ENCODE measurements at regions not wholly inside any gene's neighbourhood (a gene's known extent, or its start where the extent isn't known, plus 50 kb on each side); places are given as distances from the start of the nearest gene placed in this dataset.

DNA sequence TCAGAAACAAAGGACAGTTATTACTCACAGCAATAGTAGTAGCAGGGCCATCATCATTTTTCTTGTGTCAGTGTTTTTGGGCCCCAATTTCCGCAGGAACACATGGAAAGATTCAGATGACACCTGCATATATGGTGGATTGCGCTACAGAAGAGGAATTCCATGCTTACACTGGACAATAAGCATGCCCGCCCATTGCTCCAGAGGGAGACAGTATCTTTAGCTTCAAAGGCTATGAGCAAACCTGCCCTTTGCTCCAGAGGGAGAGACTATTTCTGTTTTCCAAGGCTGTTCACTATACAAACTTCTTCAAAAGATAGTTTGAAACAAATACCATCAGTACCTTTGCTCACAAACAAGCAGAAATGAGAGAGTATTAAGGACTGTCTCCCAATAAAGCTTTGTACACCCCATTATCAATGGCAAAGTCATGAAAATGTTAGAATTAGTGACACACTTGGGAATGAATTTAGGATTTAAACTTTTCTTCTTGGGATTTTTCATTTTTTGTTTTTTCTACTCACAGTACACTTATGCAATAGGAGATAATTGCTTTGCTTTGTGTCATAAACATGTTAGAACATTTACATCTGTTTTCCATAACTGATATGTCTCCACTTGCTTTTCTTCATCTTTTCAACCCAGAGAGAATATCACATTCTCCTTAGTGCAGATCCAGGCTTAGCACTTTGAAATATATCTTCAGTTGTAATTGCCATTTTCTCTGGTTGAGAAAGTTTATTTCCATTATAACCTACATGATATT lies 564.5 kb upstream of the ZNF717 start:
- no peak for DNase-seq

DNA sequence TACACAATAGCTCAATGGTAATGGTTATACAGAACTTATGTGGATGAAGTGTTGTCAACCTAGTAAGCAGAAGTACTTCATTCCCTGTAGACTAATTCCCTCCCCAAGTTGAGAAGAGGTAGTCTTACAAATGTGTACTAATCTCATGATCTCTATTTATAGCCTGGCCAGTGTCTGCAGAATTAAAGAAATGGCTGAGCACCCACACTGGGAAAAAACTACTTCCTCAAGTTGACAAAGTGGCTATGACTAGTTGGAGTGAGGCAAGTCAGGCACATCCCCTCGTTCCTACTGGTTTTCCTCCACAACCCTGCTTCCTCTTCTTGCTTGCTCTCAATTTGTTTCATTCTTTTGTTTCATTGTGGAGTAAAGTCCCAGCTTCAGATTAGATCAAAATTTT lies 566.7 kb upstream of the ZNF717 start:
- peak; percentile 11 to 62 for DNase-seq

DNA sequence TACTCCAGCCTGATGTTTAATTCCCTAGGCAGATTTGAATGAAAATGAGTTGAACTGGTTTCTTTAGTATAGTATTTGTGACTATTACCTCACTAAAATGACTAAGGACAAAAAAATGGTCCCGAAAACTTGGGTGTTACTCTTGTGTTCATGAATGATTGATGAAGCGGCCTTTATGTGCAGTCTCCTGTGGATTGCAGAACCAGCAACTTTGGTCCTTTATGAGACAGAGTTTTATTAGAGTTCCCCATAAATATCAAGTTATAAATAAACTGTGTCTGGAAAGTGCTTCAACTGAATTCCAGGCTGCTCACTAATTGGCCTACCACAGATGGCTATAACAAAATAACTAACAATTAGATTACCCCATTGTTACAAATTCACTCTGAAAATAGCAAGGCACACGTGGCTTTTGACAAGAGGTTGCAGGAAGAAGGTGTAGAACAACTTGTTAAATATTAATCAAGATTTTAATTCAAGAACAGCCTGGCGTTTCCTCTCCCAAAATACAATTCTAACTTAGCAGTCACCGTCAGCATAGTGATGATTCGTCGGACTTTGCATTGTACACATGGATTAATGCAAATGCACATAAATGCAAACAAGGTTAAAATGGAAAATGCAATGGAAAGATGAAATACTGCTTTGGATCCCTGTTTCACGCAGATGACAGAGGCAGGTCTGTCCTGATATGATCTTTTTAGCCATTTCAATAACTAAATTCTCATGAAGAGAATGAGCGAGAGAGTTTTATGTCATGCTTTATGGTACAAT lies 567.3 kb upstream of the ZNF717 start:
- no peak for DNase-seq

DNA sequence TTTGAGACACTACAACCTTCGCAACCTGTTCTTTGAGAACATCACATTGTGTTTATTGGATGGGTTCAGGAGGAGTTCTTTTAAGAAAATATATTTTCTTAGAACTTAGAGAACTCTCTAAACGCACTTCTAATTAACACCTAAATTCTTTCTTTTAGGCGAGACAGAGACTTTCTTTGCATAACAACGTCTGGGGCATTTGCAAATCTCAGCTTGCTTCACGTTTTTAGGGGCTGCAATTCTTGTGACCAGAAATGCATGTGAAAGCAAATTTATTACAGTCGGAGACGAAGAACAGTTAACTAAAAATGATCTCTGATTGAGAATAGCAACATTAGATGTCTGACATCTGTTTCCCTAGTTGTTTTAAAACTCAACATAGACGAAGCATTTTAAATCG lies 568.3 kb upstream of the ZNF717 start:
- DNase-seq, result no peak

DNA sequence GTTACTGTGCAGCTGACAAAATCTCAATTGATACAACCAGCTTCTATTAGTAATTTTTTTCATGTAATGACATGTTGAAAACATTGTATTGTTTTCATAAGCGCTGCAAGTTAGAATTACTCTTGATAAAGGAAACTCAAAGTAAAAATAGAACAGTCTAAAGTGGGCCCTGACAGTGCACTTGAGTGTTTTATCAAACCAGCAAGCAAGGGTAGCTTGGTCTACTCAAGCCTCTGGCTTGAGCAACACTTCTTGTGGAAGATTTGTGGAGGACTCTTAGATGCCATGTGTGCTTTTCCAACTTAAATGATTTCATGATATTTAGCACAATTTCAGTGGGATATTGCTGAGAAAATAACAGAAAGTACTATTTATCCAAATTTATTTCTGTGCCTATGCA lies 575.7 kb upstream of the ZNF717 start:
- no peak for DNase-seq

DNA sequence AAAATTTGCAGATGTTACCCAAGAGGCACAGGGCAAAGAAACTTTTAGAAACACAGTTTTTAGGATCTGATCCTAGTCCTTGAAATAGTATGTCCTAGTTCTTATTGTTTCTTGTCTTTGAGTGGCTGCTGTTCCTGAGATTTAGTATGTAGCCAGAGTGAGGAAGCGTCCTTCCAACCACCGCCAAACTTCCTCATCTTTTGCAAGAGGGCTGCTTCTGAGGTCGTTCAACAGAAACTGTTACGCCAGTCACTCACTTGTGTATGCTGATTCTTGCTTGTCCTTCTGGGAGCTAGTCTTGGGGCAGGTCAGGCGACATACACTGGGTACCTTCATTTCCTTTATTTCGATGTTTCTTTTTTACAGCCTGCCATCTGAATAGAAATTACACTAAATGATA lies 577.3 kb upstream of the ZNF717 start:
- DNase-seq, result no peak

DNA sequence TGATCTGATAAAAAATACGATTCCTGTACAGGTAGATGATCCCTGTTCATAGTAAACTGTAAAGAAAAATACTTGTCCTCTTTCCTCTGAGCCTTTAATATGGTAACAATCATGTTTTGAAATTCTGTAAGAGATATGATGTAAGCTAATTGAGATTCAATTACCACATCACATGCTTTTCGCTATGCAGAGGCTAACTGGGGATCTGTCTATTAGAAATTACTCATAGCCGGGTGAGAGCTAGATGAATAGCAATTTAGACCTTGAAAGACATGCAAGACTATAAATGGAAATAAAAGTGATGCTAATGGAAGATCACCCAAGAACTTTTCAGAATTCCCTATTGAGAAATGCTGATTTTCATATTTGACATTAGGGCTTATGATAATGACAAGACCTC lies 579.9 kb upstream of the ZNF717 start:
- no peak for DNase-seq

DNA sequence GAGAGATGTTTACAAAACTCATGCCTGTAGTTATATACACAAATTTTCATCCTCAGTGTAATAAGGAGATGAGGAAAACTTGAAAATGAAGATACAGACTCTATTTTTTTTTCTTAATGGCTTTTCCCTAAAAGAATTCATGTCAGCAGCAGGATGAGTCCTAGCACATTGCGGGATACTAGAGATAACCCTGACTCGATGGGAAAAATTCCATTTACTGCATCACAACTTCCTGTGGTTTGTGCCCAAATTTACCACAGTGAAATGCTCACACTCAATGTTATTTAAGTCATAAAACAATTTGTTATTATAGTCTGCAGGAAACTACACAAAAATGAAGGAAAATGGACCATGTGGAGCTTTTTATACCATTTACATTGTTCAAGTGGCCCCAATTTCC lies 581.9 kb upstream of the ZNF717 start:
- no peak for DNase-seq

DNA sequence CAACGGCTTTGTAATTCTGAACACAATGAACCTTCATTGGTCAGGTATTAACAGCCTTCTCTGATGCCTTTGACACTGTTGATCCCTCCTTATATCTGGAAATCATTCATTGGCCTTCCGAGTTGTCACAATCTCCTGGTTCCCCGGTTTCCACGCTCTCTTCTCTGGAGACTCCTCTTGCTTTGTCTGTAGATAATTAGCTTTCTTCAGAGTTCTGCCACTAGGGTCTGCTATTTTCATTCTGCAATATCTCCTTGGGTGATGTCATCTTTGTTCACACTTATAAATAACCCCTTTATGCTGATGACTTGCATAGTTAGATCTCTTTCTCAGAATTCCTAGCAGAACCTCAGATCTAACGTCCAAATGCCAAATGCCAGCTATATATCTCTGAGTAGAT lies 583.8 kb upstream of the ZNF717 start:
- no peak for DNase-seq

DNA sequence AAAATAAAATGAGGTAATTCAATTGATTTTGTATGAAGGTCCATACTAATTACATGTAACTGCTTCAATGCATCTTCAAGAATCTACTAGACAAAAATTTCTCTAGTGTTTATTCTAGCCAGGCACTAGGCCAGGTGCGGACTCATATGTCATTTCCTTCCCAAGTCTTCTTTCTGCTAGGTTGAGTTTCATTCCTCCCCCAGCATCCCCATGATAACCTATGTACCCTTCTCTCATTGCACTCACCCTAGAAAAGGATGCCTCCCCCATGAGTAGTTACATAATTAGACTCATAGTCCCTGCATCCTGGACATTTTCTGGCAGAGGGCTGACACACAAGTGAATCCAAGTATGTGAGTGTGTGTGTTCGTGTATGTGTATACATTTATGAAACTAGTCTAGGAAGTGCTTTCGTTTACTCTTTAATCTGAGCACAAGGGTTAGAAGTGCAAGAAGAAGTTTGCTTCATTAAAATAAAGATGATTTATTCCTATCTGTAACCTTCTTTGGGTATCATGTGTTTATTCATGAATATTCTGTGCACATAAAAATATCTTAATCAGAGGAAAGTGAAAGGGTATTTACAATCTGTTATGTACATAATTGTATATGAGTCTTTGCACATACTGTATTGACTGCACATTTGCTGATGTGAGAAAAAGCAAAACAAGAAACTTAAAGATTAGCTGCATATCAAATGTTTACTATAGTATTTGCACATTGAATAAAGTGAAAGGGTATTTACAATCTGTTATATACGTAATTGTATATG lies 585.6 kb upstream of the ZNF717 start:
- DNase-seq, result no peak

DNA sequence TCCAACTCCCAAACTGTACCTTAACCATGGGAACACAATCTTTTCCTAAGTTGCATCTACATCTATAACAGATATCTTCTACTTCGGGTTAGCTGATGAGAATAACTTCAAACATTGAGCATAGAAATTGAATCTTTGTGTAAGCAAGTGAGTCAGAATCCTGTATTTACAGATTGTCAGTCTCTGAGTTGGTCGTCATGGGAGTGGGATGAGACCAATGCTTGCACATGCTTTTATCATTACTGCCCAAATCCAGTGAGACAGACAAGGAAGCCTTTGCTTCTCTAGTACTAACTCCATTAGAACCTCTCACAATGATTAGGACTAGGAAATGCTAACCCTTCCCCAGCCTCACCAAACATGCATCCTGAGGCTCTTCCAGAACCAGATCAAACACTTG lies 587.1 kb upstream of the ZNF717 start:
- no peak for DNase-seq

DNA sequence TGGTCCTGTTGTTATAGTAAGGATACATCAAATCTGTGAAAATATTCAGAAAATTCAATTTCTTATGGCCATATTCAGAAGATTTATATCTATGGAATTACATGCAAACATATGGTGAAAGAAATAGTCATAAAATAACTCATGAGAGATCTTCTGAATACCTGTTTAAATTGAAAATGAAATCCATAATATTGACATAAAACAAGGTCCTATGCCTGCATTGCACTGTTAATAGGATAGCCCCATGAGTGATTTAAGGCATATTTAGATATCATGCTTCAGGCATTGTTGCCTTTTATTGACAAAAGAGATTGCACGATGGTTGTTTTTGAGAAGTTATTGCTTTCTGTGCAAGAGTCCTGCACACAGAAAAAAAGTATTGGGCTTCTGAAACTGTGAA lies 591.7 kb upstream of the ZNF717 start:
- no peak for DNase-seq

DNA sequence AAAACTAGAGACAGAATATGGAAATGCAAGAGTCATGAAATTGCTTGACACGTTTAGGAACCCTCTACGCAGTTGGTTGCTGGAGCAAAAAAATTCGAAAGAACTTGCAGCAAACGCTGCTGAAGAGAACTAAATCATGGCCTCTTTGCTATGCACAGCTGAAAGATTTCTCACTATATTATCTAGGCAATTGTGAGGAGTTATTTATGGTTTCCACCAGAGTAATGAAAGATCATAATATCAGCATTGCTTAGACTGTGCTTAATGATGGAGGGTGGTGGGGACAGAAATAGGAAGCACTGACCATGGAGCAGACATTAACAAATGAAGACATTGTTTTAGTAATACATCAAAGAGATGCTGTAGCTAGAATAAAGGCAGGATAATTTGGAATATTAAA lies 593.4 kb upstream of the ZNF717 start:
- no peak for DNase-seq

DNA sequence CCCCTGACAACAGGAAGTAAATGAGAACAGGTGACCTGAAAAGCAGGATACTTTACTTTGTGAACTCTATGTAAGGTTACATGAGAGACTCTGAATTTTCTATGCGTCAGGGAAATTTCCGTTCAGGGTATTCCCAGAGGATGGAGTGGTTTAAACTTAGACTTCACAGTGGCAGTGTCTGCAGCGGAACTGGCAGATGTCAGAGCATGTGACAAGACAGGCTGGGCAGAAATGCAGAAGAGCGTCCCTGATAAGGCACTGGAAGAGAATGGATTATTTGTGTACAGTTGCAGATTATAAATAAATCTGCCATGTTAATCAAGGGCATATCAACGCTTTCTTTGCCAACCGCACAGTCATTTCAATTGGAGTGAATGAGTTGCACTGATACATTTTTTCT lies 598.4 kb upstream of the ZNF717 start:
- no peak for DNase-seq

DNA sequence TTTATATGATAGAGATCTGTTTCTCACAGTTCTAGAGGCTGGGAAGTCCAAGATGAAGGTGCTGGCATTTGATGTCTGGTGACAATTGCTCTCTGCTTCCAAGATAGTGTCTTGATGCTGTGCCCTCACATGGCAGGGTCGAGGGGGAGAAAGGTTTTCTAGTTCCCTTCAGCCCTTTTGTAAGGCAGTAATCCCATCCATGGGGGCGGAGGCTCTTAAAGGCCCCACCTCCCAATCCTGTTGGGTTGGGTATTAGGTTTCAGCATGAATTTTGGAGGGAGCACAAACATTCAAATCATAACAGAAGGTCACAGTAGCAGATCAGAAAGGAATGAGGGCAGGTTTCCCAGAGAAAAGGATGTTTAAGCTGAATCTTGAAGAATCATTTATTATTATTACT lies 601.7 kb upstream of the ZNF717 start:
- DNase-seq, result no peak

DNA sequence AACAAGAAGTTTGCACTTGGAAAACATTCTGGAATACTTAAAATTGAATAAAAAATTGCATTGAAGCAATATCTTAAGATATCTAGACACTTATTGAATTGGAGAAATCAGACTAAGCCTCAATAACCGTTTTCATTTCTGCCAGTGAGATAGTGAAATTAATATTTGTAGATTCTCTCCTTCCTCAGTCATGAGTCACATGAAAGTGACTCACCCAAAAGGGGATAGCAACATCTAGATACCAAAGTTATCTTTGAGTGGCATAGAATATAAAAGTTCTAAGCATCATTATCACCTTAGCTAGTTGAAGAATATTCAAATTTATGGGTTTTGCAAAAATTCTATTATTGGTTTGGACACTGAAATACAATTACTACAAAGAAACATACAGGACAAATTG lies 614.8 kb upstream of the ZNF717 start:
- DNase-seq, result no peak

DNA sequence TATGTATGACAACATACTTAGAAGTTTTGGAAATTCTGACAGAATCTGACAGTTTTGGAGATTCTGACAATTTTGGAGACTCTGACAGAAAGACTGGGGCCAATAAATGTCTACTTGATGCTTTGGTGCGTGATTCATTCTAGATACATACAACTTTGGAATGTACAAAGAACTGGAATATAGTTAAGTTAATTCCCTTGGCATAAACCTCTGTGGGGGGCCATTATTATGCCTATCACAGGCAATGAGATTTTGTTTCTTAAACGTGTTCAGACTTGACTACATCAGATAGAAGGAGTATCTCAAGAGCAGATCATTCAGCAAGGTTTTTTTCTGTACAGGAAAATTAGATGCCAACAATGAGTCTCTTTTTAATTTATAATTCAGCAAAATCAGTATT lies 617.6 kb upstream of the ZNF717 start:
- DNase-seq, result no peak

DNA sequence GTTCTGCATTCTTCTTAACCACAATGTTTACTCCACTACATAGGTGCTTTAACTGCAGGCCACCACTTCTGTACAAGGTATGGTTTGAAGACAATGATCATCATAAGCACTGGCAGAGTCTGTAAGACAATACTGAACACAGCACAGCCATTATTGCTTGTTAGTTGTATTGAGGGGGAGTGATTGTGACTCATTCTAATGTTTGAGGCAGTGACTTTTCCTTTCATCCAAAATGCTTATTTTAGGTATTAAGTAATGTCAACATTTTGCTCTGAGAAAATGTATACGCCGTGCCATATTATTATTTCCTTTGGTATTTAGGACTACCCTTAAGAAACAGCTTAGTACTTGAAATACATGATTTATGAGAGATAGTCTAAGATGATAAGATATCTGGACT lies 618.2 kb upstream of the ZNF717 start:
- DNase-seq, result no peak

DNA sequence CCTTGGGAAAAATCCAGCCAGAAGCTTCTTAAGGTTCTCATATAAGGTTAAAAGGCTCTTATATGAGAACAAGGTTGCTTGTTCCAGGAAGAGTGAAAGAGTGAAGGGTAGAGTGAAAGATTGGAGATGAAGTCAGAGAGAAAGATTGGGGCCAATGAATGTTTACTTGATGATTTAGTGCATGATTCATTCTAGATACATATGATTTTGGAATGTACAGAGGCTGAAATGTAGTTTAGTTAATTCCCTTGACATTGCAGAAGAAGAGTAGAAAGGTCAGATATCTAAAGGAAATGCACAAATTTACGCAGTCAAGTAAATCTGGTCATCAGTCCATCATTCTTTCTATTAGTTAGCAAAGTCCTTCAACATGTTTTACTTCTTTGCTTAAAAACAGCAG lies 619.8 kb upstream of the ZNF717 start:
- DNase-seq, result no peak

DNA sequence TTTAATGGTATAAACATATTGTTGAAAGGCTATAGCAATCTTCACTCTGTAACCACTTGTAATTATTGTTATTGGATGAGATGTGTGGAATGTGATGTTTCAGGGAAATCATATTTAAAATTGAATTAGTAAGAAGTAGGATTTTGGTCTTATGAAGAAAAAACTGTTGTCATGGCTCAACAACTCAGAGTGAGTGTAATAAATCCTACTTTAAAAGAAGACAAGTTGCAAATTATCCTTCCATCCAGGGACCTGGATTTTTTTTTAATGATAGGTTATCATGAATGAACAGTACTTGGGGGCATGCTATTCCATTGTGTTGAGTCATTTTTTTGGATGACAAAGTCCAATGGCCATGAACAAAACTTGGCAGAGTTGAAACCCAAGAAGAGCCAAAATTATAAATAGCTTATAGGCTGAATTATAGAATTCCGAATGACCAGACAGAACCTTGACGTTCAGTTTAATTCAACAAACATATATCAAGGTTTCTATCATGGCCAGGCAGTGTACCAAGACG lies 625.5 kb upstream of the ZNF717 start:
- DNase-seq, result no peak

DNA sequence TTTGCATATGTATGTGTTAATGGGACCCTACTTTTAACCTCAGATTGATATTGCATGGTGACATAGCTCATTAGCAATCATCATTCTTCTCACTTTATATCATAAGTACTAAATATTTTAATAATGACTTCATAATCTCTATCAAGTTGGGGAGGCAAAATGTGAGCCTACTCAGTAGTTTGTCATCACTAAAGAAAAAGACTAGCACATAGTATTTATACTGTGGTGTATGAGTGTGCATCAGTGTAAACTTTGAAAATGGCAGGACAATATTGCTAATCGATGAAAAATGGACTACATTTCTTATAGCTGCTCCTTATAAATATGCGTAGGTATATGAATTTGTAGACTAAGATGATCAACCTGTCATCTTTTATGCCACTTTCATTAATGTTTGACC lies 624.5 kb upstream of the ROBO2 start:
- no peak for DNase-seq

DNA sequence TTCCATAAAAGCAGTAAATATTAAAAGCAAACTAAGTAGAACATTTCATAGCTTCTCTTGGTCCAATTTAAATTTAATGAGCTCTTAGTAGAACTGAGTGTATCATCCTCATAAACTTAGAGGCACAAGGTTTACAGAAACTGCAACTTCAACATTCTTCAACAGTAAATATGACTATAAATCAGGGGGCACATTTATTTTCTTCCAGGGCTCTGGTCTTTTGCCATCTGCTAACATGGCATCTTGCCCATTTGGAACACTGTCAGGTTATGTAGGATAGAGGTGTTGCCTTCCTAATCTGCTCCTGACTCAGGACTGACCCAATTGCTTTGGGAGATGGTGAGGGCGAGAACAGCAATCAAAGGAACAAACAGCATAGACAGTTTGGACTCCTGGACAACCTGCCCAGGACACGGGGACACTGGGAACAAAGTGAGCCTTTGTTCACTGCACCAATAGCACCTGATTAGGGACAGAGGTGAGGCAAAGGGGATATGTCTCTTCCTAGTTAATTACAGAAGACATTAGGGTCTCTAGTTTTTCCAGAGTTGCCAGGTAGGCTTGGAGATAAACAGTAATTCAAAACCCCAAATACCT lies 610.2 kb upstream of the ROBO2 start:
- DNase-seq, result no peak

DNA sequence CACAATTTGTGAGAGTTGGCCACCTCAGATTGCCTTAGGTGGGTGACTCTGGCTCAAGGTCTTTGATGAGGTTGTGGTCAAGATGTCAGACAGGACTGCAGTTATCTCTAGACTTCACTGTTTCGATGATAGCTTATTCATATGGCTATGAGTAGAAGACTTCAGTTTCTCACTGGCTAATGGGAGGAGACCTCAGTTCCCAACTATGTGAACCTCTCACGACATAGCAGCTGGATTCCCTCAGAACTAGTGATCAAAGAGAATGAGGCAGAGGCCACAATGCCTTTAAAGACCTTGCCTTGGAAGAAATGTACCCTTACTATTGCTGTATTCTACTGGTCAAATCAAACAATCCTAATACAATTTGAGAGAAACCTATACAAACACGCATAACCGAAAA lies 607.5 kb upstream of the ROBO2 start:
- no peak for DNase-seq
